HG03159 (cell line): ENCODE measurements at regions not wholly inside any gene's neighbourhood (a gene's known extent, or its start where the extent isn't known, plus 50 kb on each side); places are given as distances from the start of the nearest gene placed in this dataset.

Experiments
- ATAC-seq: cut with Tn5 transposase; IDR thresholded peaks from one replicate; pipeline ENCODE4 v1.9.1; 2021; ENCODE audit warnings: mild to moderate bottlenecking, moderate library complexity; ENCODE audit not compliant: unreplicated experiment

- no peak for ATAC-seq
Measured at GRCh38 chr2:8267721-8268120, 414.1 kb upstream of the ID2 start.

GRCh38 chr2:8268172-8268783 lies 413.6 kb upstream of the ID2 start:
- ATAC-seq = no peak

- ATAC-seq = no peak
Measured at GRCh38 chr2:8270699-8271098, 411.2 kb upstream of the ID2 start.

- no peak for ATAC-seq
Measured at GRCh38 chr2:8271461-8271860, 410.4 kb upstream of the ID2 start.

- no peak for ATAC-seq
Measured at GRCh38 chr2:8276026-8276425, 405.8 kb upstream of the ID2 start.

GRCh38 chr2:8277921-8278571 lies 403.8 kb upstream of the ID2 start:
- peak; percentile 56 for ATAC-seq

GRCh38 chr2:8278709-8279354 lies 403.0 kb upstream of the ID2 start:
- ATAC-seq = no peak

GRCh38 chr2:8279506-8279905 lies 402.4 kb upstream of the ID2 start:
- ATAC-seq = no peak

GRCh38 chr2:8281234-8281633 lies 400.6 kb upstream of the ID2 start:
- no peak for ATAC-seq

- no peak for ATAC-seq
Measured at GRCh38 chr2:8281950-8282857, 399.7 kb upstream of the ID2 start.

GRCh38 chr2:8282858-8283252 lies 399.0 kb upstream of the ID2 start:
- ATAC-seq = no peak

GRCh38 chr2:8285081-8285480 lies 396.8 kb upstream of the ID2 start:
- ATAC-seq = no peak

GRCh38 chr2:8285898-8286297 lies 396.0 kb upstream of the ID2 start:
- no peak for ATAC-seq

- ATAC-seq = no peak
Measured at GRCh38 chr2:8288206-8288605, 393.6 kb upstream of the ID2 start.

GRCh38 chr2:8289111-8289510 lies 392.7 kb upstream of the ID2 start:
- ATAC-seq = no peak

- ATAC-seq = no peak
Measured at GRCh38 chr2:8290771-8291352, 391.0 kb upstream of the ID2 start.

- no peak for ATAC-seq
Measured at GRCh38 chr2:8296306-8296705, 385.6 kb upstream of the ID2 start.

- no peak for ATAC-seq
Measured at GRCh38 chr2:8297376-8298231, 384.3 kb upstream of the ID2 start.

GRCh38 chr2:8298783-8299182 lies 383.1 kb upstream of the ID2 start:
- ATAC-seq = peak; percentile 28

- no peak for ATAC-seq
Measured at GRCh38 chr2:8300216-8300615, 381.6 kb upstream of the ID2 start.
